Stomach (tissue), 8 donors: ENCODE measurements at regions not wholly inside any gene's neighbourhood (a gene's known extent, or its start where the extent isn't known, plus 50 kb on each side); places are given as distances from the start of the nearest gene placed in this dataset.

Experiments used
- DNase-seq, 2 donors: peaks; one replicate each; pipeline versions ENCODE4 v3.0.0 to v3.0.0-alpha.2; 2013 to 2019
- H3K27ac ChIP-seq, 5 donors: fragments of 200-600 bp in 4 of 5; sonication (generic) in 4 of 5; one replicate each; pipeline ENCODE4 v1.5.1; 2013 to 2019; ENCODE audit warnings: mild to moderate bottlenecking in 1 of 5, moderate library complexity in 1 of 5
- H3K27me3 ChIP-seq, 3 donors: fragments of 200-600 bp; sonication (generic); one replicate each; pipeline ENCODE4 v1.5.1; 2017 to 2019; ENCODE audit warnings: mixed run types in 1 of 3
- H3K36me3 ChIP-seq, 4 donors: fragments of 200-600 bp; sonication (generic); 1 replicate in 3 of 4; 2 replicates in 1 of 4; pipeline ENCODE4 v1.5.1; 2016 to 2019
- H3K4me1 ChIP-seq, 4 donors: fragments of 200-600 bp; sonication (generic); one replicate each; pipeline ENCODE4 v1.5.1; 2016 to 2019
- H3K4me3 ChIP-seq, 4 donors: fragments of 200-600 bp; sonication (generic) in 3 of 4; one replicate each; pipeline ENCODE4 v1.5.1; 2016 to 2019; ENCODE audit warnings: mild to moderate bottlenecking in 1 of 4
- H3K9me3 ChIP-seq, 4 donors: fragments of 200-600 bp; sonication (generic); one replicate each; pipeline ENCODE4 v1.5.1; 2016 to 2019
- CTCF ChIP-seq, 7 experiments: fragments of 450-650 bp in 4 of 7; fragments of 200-600 bp in 3 of 7; sonication (generic) in 3 of 7; IDR thresholded peaks; one replicate each; pipeline ENCODE4 v1.5.1; 2016 to 2019; ENCODE audit warnings: antibody characterized with exemption in 7 of 7, control low read depth in 2 of 7, mild to moderate bottlenecking in 1 of 7
- EP300 ChIP-seq: sonication (generic); formaldehyde crosslinking; IDR thresholded peaks from one replicate; pipeline ENCODE4 v1.6.1; 2017; ENCODE audit warnings: antibody characterized with exemption
- POLR2A ChIP-seq, 4 donors: fragments of 450-650 bp; IDR thresholded peaks; one replicate each; pipeline ENCODE4 v1.6.1; 2016; ENCODE audit warnings: antibody characterized with exemption in 4 of 4, control low read depth in 2 of 4, mild to moderate bottlenecking in 1 of 4, moderate library complexity in 1 of 4
- POLR2AphosphoS5 ChIP-seq, 3 donors: sonication (generic); formaldehyde crosslinking; IDR thresholded peaks; one replicate each; pipeline ENCODE4 v1.6.1; 2016; ENCODE audit warnings: antibody characterized with exemption in 3 of 3
- WGBS, 5 donors: extraction: QIAGEN DNeasy Blood & Tissue Kit in 3 of 5; methylation state at CpG; one replicate each; pipeline versions ENCODE4 v1.1.5 to v1.1.7; 2013 to 2018; 5-methylcytosine and 5-hydroxymethylcytosine counted together
- intact Hi-C: fragments of 100-400 bp; cut with DNase I; formaldehyde crosslinking; loops from one replicate; pipeline ENCODE4 v1.15.1; 2023; ENCODE audit warnings: low total_unique reads
- donor health status: healthy with polysubstance abuse.
- donor health status: Bipolar disorder and iron deficiency.
- donor health status: healthy.

GRCh38 chr13:90702050-90702449 is 645.4 kb upstream of the MIR17HG start:
- Histone ChIP-seq H3K27me3 (no peaks in the 10 kb centered on the region), H3K9me3 (peaks cover 0 to 7% (median 0%) of the 10 kb centered on the region in 4 donors), H3K27ac (no peak overlapping the region), H3K36me3 (no peaks in the 10 kb centered on the region), H3K4me3 (no peak overlapping the region), H3K4me1 (no peaks in the 10 kb centered on the region)
- TF ChIP-seq EP300, result no peak
- TF ChIP-seq POLR2A (IDR thresholded peaks at IDR 0.05), result no peak
- TF ChIP-seq CTCF (IDR thresholded peaks at IDR 0.05), result no peak
- TF ChIP-seq POLR2AphosphoS5 (IDR thresholded peaks at IDR 0.05), result no peak
- 35 to 69% (median 46%) methylated on average over 5 of the region's 5 CpGs for WGBS, 5 donors
- intact Hi-C loops, result no loop called here
- DNase-seq, result no peak

GRCh38 chr13:90706631-90707030 is 640.9 kb upstream of the MIR17HG start:
- WGBS, 5 donors, result 66 to 91% (median 87%) methylated on average over 4 of the region's 4 CpGs
- no peak for TF ChIP-seq EP300
- TF ChIP-seq POLR2AphosphoS5 (IDR thresholded peaks at IDR 0.05), result no peak
- TF ChIP-seq CTCF (IDR thresholded peaks at IDR 0.05), result no peak
- TF ChIP-seq POLR2A (IDR thresholded peaks at IDR 0.05), result no peak
- intact Hi-C loops, result no loop called here

GRCh38 chr13:90708128-90708527 is 639.4 kb upstream of the MIR17HG start:
- no peaks in the 10 kb centered on the region for H3K27me3 ChIP-seq
- intact Hi-C loops, result no loop called here
- H3K36me3 ChIP-seq, result no peaks in the 10 kb centered on the region
- H3K4me1 ChIP-seq, result no peaks in the 10 kb centered on the region
- 84 to 97% (median 89%) methylated on average over 1 of the region's 1 CpG for WGBS, 5 donors
- no peak for DNase-seq
- H3K4me3 ChIP-seq, result no peak overlapping the region
- no peak overlapping the region for H3K27ac ChIP-seq
- TF ChIP-seq POLR2AphosphoS5 (IDR thresholded peaks at IDR 0.05), result no peak
- peaks cover 0 to 7% (median 0%) of the 10 kb centered on the region in 4 donors for H3K9me3 ChIP-seq

More at GRCh38 chr13:90706631-90707030, 640.9 kb upstream of the MIR17HG start:
- Histone ChIP-seq H3K36me3 (no peaks in the 10 kb centered on the region), H3K4me1 (no peaks in the 10 kb centered on the region), H3K27ac (no peak overlapping the region), H3K4me3 (no peak overlapping the region), H3K27me3 (no peaks in the 10 kb centered on the region), H3K9me3 (peaks cover 0 to 7% (median 0%) of the 10 kb centered on the region in 4 donors)
- no peak for DNase-seq

GRCh38 chr13:90709319-90709718 is 638.2 kb upstream of the MIR17HG start:
- Histone ChIP-seq H3K4me3 (no peak overlapping the region), H3K9me3 (peaks cover 0 to 7% (median 0%) of the 10 kb centered on the region in 4 donors), H3K4me1 (no peaks in the 10 kb centered on the region), H3K36me3 (no peaks in the 10 kb centered on the region), H3K27me3 (no peaks in the 10 kb centered on the region), H3K27ac (no peak overlapping the region)
- TF ChIP-seq POLR2AphosphoS5 (IDR thresholded peaks at IDR 0.05) (no peak), POLR2A (IDR thresholded peaks at IDR 0.05) (no peak), CTCF (IDR thresholded peaks at IDR 0.05) (no peak)
- 74 to 95% (median 91%) methylated on average over 1 of the region's 1 CpG for WGBS, 5 donors
- intact Hi-C loops, result no loop called here
- DNase-seq, result no peak

GRCh38 chr13:90710164-90710759 is 637.2 kb upstream of the MIR17HG start:
- TF ChIP-seq POLR2A (IDR thresholded peaks at IDR 0.05), result no peak
- no peak for TF ChIP-seq EP300
- no peak for TF ChIP-seq POLR2AphosphoS5 (IDR thresholded peaks at IDR 0.05)
- TF ChIP-seq CTCF (IDR thresholded peaks at IDR 0.05), result no peak
- intact Hi-C loops, result no loop called here
- Histone ChIP-seq H3K27ac (no peak overlapping the region), H3K9me3 (peaks cover 0 to 7% (median 0%) of the 10 kb centered on the region in 4 donors), H3K27me3 (no peaks in the 10 kb centered on the region), H3K4me3 (no peak overlapping the region), H3K4me1 (no peaks in the 10 kb centered on the region), H3K36me3 (no peaks in the 10 kb centered on the region)
- no peak for DNase-seq
- 25 to 54% (median 41%) methylated on average over 5 of the region's 5 CpGs for WGBS, 5 donors
